Neutrophil (primary cell): ENCODE measurements at regions not wholly inside any gene's neighbourhood (a gene's known extent, or its start where the extent isn't known, plus 50 kb on each side); places are given as distances from the start of the nearest gene placed in this dataset.

Source experiments
- H3K27ac ChIP-seq: fragments of 200-600 bp; sonication (generic); 2 replicates; pipeline ENCODE4 v1.5.1; 2016; ENCODE audit warnings: mild to moderate bottlenecking, moderate library complexity
- H3K27me3 ChIP-seq: fragments of 200-600 bp; sonication (generic); 2 replicates; pipeline ENCODE4 v1.6.0; 2016; ENCODE audit warnings: mild to moderate bottlenecking
- H3K36me3 ChIP-seq: fragments of 200-600 bp; sonication (generic); 2 replicates; pipeline ENCODE4 v1.5.1; 2017
- H3K4me1 ChIP-seq, 2 experiments: fragments of 200-600 bp in 1 of 2; sonication (generic) in 1 of 2; 1 replicate in 1 of 2; 2 replicates in 1 of 2; pipeline versions ENCODE4 v1.5.1 to v1.6.1; 2013 to 2016; ENCODE audit warnings: low read depth in 1 of 2, low read length in 1 of 2, mild to moderate bottlenecking in 1 of 2, moderate library complexity in 1 of 2; ENCODE audit not compliant: control insufficient read depth in 1 of 2, insufficient read depth in 1 of 2
- H3K4me3 ChIP-seq, 2 experiments: fragments of 200-600 bp in 1 of 2; sonication (generic) in 1 of 2; 1 replicate in 1 of 2; 2 replicates in 1 of 2; pipeline ENCODE4 v1.5.1; 2013 to 2016; ENCODE audit warnings: low read depth in 1 of 2, low read length in 1 of 2, mild to moderate bottlenecking in 1 of 2, moderate library complexity in 1 of 2
- H3K9me3 ChIP-seq: fragments of 200-600 bp; sonication (generic); 2 replicates; pipeline ENCODE4 v1.5.1; 2016
- CTCF ChIP-seq: fragments of 200-600 bp; sonication (generic); IDR thresholded peaks from 2 replicates; pipeline ENCODE4 v1.5.1; 2016; ENCODE audit warnings: antibody characterized with exemption

GRCh38 chr5:67310169-67310568, 113.6 kb upstream of the CD180 start:
- no peak overlapping the region for H3K4me3 ChIP-seq
- H3K27ac ChIP-seq, result no peak overlapping the region
- no peaks in the 10 kb centered on the region for H3K27me3 ChIP-seq
- H3K9me3 ChIP-seq, result no peaks in the 10 kb centered on the region
- no peak for TF ChIP-seq CTCF
- no peaks in the 10 kb centered on the region for H3K36me3 ChIP-seq
- H3K4me1 ChIP-seq, result peaks cover 0 to 8% of the 10 kb centered on the region in 2 experiments

GRCh38 chr5:67308988-67309688, 112.5 kb upstream of the CD180 start:
- Histone ChIP-seq H3K9me3 (no peaks in the 10 kb centered on the region), H3K36me3 (no peaks in the 10 kb centered on the region), H3K4me1 (peaks cover 0 to 14% of the 10 kb centered on the region in 2 experiments), H3K27me3 (no peaks in the 10 kb centered on the region), H3K4me3 (no peak overlapping the region), H3K27ac (no peak overlapping the region)
- no peak for TF ChIP-seq CTCF

GRCh38 chr5:67306965-67307607, 110.5 kb upstream of the CD180 start:
- Histone ChIP-seq H3K4me3 (no peak overlapping the region), H3K4me1 (peaks cover 0 to 20% of the 10 kb centered on the region in 2 experiments), H3K9me3 (no peaks in the 10 kb centered on the region), H3K27me3 (no peaks in the 10 kb centered on the region), H3K36me3 (no peaks in the 10 kb centered on the region), H3K27ac (no peak overlapping the region)
- no peak for TF ChIP-seq CTCF

- peaks cover 0 to 28% of the 10 kb centered on the region in 2 experiments for H3K4me1 ChIP-seq
Measured at GRCh38 chr5:67305913-67306710, 109.5 kb upstream of the CD180 start.

More at GRCh38 chr5:67305913-67306710, 109.5 kb upstream of the CD180 start:
- Histone ChIP-seq H3K4me3 (no peak overlapping the region), H3K27me3 (no peaks in the 10 kb centered on the region), H3K9me3 (no peaks in the 10 kb centered on the region), H3K36me3 (no peaks in the 10 kb centered on the region), H3K27ac (no peak overlapping the region)
- no peak for TF ChIP-seq CTCF
